ENCODE measurements at regions not wholly inside any gene's neighbourhood (a gene's known extent, or its start where the extent isn't known, plus 50 kb on each side); places are given as distances from the start of the nearest gene placed in this dataset.
A peak's percentile ranks its signal among the peaks of the same experiment; 100 is the strongest.

- no peak for DNase-seq
Measured at GRCh38 chr4:127182687-127183086, 450.1 kb upstream of the INTU start.

- no peak for DNase-seq
Measured at GRCh38 chr4:127188847-127189246, 443.9 kb upstream of the INTU start.

GRCh38 chr4:127194281-127194680 is 438.5 kb upstream of the INTU start:
- no peak for DNase-seq

DNA sequence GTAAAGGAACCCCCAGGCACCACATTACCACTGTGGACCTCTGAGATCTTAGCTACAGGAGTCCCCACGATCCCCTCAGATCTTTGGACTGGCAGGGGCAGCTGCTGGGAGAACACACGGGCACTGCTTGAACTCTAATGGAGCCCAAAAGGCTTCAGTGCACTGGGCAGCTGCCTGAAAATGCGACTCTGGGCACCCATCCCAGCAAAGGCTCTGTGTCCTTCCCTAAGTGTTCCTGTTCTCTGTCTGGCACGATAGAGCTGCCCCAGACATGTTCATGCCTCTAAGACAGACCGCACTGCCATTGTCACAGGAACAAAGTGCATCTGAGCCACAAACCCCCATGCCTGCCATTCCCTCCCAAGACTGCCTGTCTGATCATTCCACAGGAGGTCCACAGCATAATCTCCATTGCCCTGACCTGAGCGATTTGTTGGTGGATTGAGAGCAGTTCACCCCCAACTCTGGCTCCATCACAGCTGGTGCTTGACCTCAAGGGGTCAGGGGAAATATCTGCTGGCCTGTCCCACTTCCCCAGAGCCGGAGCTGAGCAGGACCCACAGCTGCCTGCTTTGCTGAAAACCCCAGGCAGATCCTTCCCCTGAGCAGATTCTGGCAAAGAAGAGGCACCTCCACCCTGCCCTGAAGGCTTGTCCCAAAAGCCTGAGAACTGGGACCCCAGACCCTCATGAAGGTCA is 436.0 kb upstream of the INTU start:
- DNase-seq = peak; percentile 5

DNA sequence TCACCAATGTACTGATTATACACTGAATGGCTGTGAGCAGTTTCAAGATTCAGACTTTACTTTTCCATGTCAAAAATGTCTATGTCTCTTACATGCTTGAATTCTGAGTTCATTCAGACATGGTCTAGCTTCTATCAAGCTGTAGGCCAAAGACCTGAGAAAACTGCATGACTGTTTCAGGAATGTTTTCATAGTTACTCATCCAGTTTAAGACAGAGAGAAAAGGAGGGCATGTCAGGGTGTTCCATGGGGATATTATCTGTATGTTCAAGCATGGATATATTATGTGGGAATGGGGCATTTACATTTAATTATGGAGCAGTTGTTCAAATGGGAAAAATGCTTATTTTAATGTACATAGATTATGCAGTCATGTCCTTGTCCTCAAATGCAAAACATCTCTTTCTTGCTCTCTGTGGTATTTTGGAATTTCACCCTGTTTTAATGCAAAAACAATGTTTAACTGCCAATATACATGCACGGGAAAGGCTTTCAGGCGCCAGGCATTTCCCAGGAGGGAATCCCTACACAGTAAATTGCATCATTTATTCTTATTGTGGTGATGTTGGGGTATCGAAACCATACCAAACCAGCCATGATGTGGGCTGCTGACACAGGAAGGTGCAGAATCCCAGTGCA is 429.1 kb upstream of the INTU start:
- DNase-seq = no peak

GRCh38 chr4:127204322-127204721 is 428.4 kb upstream of the INTU start:
- DNase-seq = no peak

DNA sequence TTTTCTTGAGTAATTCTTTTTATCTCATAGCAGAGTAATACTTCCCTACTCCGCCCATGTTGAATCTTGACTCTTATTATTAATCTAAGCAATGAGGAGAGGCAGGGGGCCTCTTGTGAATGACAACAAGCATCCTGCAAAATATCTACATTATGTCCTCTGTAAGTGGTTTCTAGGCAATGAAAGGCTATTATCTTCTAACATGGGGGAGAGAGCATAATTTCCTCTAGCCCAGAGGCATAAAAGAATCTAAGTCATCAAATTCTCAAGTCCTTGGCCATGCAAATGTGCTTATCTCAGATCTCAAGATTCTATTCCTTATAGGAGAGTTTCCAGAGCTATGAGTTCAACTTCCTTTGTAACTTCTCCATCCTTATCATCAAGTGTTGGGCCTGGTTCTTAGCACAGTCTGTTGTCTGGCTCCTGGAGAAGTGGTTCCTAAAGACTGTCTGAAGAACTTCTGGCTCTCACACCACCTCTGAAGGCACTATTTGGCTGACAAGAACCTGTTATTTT is 423.1 kb upstream of the INTU start:
- DNase-seq = no peak

DNA sequence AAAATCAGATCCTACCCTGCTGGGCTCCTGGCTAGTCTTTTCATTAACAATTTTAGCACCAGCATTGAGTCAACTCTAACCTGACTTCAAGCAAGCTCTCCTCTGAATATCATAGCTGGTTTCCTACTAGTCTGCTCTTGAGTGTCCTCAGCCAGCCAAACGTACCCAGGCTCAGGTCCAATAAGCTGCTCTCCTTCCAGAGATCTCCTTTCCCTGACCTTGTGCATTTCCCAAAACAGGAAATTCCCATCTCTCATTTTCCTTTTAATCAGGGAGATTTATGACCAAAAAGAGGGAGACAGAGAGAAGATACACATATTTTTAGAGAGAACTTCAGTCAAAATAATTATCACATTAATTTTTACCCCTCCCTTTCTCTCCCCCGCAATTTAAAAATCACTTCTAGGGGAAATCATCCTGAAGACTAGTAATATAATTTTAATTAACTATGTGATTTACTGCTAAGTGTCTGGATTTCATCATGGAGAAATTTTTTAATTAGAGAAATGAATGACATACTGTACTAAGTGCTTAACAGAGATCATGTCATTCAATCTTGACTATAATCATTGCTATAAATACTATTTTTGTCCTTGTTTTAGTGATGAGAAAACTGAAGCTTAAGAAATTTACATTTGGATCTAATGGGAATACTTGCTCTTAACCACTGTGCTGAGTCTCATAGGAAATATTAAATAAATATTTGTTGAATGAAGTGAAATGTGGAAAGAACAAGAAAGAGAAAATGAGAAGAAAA is 421.7 kb upstream of the INTU start:
- no peak for DNase-seq

DNA sequence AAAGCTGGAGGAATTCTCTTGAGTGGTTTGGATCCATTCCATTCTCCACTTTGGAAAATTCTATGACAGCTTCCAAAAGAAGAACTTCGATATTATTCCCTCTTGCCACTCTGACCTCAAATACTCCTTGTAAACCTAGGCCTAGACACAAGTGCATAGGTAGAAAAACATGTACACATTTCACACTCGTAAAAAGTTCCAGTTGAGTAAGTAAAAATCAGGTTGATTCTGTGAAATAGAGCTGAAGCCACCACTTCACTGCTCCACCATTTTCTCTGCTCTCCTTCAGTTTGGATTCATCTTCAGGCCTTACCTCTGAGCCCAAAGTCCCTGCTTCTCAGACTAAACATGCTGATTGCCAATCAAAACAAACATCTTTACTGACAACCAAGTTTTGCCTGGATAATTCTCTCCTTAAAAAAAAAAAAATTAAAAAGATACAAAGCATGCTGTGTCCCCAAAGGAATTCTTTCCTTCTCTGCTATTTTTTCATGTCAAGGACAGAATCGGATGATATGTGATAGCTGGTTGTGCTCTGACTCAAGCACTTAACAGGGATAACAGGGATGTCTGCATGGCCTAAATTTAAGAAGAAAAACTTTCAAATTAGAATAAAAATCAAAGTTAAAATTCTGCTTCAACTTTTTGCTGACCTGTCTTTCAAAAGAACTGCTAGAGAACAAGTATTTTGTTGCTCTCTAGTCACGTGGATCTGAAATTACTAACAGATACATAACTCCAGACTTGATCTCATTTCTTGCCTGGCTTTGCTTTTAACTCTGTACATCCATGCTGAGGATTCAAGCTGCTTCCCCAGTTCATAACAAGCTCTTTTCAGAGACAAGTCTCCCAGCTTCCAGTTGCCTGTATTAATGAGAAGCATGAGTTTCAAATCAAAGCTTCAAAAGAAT is 420.9 kb upstream of the INTU start:
- DNase-seq = peak; percentile 58

DNA sequence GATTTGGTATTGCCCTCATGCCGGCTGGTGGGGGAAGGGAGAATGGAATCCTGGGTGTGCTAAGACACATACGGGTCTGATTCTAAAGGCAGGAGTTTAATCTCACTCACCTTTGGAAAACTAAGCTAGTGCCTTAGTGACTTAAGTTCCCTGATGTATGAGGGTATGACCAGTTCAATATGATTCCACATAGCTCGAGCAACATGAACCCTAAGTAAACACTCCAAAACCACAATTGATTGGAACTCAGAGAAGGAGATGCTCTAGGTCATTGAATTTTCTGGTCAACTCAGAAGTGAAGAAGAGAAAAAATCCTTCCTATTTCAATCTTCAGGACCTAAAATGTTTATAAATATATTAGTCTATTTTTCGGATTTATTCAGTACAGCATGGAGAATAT is 420.1 kb upstream of the INTU start:
- no peak for DNase-seq

GRCh38 chr4:127214016-127214415 is 418.7 kb upstream of the INTU start:
- DNase-seq = peak; percentile 47

DNA sequence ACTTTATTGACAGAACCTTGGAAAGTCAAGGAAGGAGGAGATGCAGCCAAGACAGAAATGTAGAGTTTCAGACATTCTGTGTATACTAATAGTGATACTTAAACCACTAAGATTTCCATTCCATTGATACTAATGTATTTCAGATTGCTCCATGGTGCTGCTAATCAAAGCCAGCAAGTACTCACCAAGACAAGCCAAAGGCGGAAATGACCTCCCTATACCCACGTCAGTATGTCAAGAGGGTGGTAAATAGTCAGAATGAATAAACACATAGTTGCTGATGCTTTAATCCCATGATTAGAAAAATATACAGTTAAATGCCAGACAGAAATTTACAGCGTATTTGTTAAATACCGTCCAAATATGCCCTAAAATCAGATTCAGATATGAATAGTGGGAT is 417.8 kb upstream of the INTU start:
- no peak for DNase-seq

- DNase-seq = no peak
Measured at GRCh38 chr4:127217586-127218229, 415.0 kb upstream of the INTU start.

- DNase-seq = no peak
Measured at GRCh38 chr4:127219232-127219631, 413.5 kb upstream of the INTU start.

- DNase-seq = no peak
Measured at GRCh38 chr4:127224556-127224955, 408.2 kb upstream of the INTU start.

DNA sequence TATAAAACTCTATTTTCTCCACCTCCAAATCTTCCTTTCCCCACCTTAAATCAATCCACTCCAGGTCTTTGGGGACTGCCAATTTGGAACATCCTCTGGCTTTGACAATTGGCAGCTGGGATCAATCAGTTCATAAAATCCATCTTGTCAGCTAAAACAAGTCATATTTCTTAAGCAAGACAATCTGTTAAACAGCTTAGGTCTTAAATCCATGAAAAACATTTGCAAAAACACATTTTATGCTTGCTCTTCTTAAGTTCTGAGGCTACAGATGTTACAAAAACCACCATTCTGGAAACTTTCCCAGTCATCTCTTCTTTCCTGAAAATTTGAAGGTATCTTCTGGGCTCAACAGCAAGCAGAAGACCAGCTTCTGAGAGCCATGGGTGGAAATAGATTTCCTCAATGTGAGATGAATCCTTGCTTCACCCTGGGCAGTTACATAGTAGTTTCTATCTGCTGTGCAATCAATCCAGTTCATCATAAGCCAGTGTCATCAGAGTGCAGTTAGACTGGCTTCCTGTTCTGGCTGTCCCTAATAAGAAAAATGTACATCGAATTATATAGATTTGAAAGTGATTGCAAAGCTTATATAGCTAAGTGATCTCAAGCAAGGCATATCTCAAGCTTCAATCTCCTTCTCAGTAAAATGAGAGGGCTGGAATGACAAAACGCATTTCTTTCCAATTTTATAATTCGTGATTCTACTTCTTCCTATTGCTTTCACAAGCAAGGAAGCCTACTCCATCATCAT is 402.7 kb upstream of the INTU start:
- peak; percentile 55 for DNase-seq

- DNase-seq = no peak
Measured at GRCh38 chr4:127236889-127237288, 395.9 kb upstream of the INTU start.

GRCh38 chr4:127237581-127237980 is 395.2 kb upstream of the INTU start:
- no peak for DNase-seq

DNA sequence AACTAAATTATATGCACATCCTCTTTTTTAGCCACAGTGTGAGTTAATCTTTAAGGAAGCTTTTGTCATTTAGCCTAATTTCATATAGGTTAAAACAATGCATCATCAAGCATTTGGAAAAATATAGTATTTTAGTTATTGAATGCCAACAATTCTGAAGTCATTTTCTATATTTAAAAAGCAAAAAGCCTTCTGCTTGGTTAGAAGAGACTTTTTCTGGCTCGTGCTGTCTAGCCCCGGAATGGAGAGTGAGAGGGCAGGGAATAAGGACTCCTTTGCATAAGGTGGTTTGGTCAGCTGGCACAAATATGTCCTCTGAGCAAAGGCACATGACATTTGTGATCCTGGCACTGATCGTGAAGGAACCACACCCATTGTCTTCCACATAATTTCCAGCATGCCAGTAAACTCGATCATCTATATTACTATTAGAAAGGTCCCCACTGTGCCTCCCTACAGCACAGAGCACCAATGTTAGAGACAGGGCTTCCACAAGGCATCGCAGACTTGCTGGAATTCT is 393.7 kb upstream of the INTU start:
- no peak for DNase-seq

DNA sequence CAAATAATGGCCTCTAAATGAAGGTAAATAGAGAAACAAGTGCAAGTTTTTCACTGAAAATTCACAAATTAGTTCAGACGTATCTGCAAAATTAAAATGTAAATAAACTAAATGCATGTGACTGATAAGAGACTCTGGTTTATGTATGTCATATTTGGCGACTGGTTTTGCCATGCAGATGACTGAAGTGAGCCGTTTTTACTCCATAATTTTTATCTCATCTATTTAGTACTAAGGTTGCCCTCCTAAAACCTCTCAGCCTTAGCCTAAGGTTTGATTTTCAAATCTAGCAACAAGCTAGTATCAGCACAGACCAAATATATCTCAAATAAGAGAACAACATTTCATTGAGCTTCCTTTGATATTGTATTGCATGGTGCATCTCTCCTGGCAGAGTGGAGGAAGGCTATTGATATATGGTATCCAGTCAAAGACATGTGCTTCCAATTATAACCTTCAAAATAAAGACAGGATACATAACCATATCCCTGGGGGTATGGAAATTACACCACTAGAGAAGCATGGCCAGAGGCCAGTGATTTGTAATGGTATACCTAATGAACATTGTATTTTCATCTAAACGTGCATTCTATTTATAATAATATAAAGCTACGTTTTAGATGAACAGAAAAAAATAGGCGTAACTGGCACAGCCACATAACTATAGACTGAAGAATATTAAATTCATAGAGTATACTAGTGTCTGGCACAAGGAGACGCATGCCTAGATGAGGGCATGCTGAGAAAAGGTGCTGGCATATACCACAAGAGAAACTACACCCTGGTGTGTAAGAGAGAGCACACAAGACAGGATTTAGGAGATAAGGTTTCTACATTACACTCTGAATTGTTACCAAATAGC is 392.6 kb upstream of the INTU start:
- DNase-seq = no peak
